Gastroesophageal sphincter (tissue), 4 donors: ENCODE measurements at regions not wholly inside any gene's neighbourhood (a gene's known extent, or its start where the extent isn't known, plus 50 kb on each side); places are given as distances from the start of the nearest gene placed in this dataset.
"Not testable (repeated sequence)": the region's sequence is repeated elsewhere in the genome, so short reads cannot be mapped to it uniquely, and the experiment has no call there.

ENCODE experiments used
- ATAC-seq: fragments of 150-250 bp; one replicate; pipeline ENCODE4 v1.9.1; 2016; ENCODE audit warnings: mild to moderate bottlenecking, moderate library complexity
- H3K27ac ChIP-seq, 4 donors: fragments of 200-600 bp; sonication (generic) in 3 of 4; 1 replicate in 3 of 4; 2 replicates in 1 of 4; pipeline ENCODE4 v1.5.1; 2016 to 2019
- H3K27me3 ChIP-seq: fragments of 200-600 bp; sonication (generic); one replicate; pipeline ENCODE4 v1.5.1; 2019
- H3K36me3 ChIP-seq, 2 donors: fragments of 200-600 bp; sonication (generic); one replicate each; pipeline ENCODE4 v1.5.1; 2019; ENCODE audit warnings: control low read depth in 1 of 2
- H3K4me1 ChIP-seq, 3 donors: fragments of 200-600 bp; sonication (generic); 1 replicate in 2 of 3; 2 replicates in 1 of 3; pipeline ENCODE4 v1.5.1; 2016 to 2019; ENCODE audit warnings: control low read depth in 2 of 3
- H3K4me3 ChIP-seq, 2 donors: fragments of 200-600 bp; sonication (generic); one replicate each; pipeline ENCODE4 v1.5.1; 2019; ENCODE audit warnings: mild to moderate bottlenecking in 1 of 2, moderate library complexity in 1 of 2
- H3K9me3 ChIP-seq, 3 donors: fragments of 200-600 bp; sonication (generic); one replicate each; pipeline ENCODE4 v1.5.1; 2017 to 2019; ENCODE audit warnings: control low read depth in 2 of 3
- CTCF ChIP-seq, 4 experiments: fragments of 200-600 bp in 2 of 4; fragments of 450-650 bp in 2 of 4; sonication (generic) in 1 of 4; IDR thresholded peaks; one replicate each; pipeline ENCODE4 v1.5.1; 2017 to 2019; ENCODE audit warnings: antibody characterized with exemption in 4 of 4, mild to moderate bottlenecking in 2 of 4, moderate library complexity in 2 of 4
- EP300 ChIP-seq: sonication (generic); formaldehyde crosslinking; IDR thresholded peaks from one replicate; pipeline ENCODE4 v1.6.1; 2017; ENCODE audit warnings: antibody characterized with exemption, mild to moderate bottlenecking
- POLR2A ChIP-seq, 2 donors: fragments of 450-650 bp; IDR thresholded peaks; one replicate each; pipeline ENCODE4 v1.6.1; 2017; ENCODE audit warnings: antibody characterized with exemption in 2 of 2, mild to moderate bottlenecking in 2 of 2, moderate library complexity in 1 of 2
- POLR2AphosphoS5 ChIP-seq: sonication (generic); formaldehyde crosslinking; IDR thresholded peaks from one replicate; pipeline ENCODE4 v1.6.1; 2017; ENCODE audit warnings: antibody characterized with exemption
- WGBS, 2 donors: methylation state at CpG; one replicate each; pipeline ENCODE4 v1.1.5; 2018; ENCODE audit warnings: low coverage in 1 of 2; 5-methylcytosine and 5-hydroxymethylcytosine counted together

- Histone ChIP-seq H3K36me3 (no peaks in the 10 kb centered on the region), H3K27me3 (peaks cover 55% of the 10 kb centered on the region), H3K4me1 (peaks cover 0 to 27% (median 9%) of the 10 kb centered on the region in 3 donors), H3K27ac (no peak overlapping the region), H3K4me3 (no peak overlapping the region), H3K9me3 (no peaks in the 10 kb centered on the region)
- 58 to 84% methylated on average over 2 to 3 of the region's 4 CpGs for WGBS, 2 donors
- ATAC-seq: peak; percentile 34
- TF ChIP-seq POLR2A (IDR thresholded peaks at IDR 0.05) (no peak), EP300 (no peak), CTCF (IDR thresholded peaks at IDR 0.05) (no peak), POLR2AphosphoS5 (no peak)
Measured at GRCh38 chr3:64440498-64440897, 215.2 kb upstream of the PRICKLE2 start.

GRCh38 chr3:64438812-64439211 is 213.5 kb upstream of the PRICKLE2 start:
- Histone ChIP-seq H3K27ac (no peak overlapping the region), H3K4me1 (peaks cover 0 to 10% (median 5%) of the 10 kb centered on the region in 3 donors), H3K4me3 (no peak overlapping the region), H3K9me3 (no peaks in the 10 kb centered on the region), H3K27me3 (peaks cover 44% of the 10 kb centered on the region), H3K36me3 (no peaks in the 10 kb centered on the region)
- WGBS, 2 donors: 23% methylated on average over 3 of the region's 7 CpGs; no CpG with 5 or more reads in 1 of the 2 donors
- no peak for ATAC-seq
- TF ChIP-seq POLR2A (IDR thresholded peaks at IDR 0.05) (no peak), CTCF (IDR thresholded peaks at IDR 0.05) (no peak), POLR2AphosphoS5 (no peak), EP300 (no peak)

GRCh38 chr3:64438066-64438465 is 212.8 kb upstream of the PRICKLE2 start:
- no peak for ATAC-seq
- 30 to 80% methylated on average over 1 of the region's 1 CpG for WGBS, 2 donors
- peaks cover 36% of the 10 kb centered on the region for H3K27me3 ChIP-seq
- no peaks in the 10 kb centered on the region for H3K36me3 ChIP-seq
- H3K4me1 ChIP-seq: peaks cover 0 to 8% (median 5%) of the 10 kb centered on the region in 3 donors
- no peaks in the 10 kb centered on the region for H3K9me3 ChIP-seq
- H3K27ac ChIP-seq: no peak overlapping the region
- no peak for TF ChIP-seq POLR2AphosphoS5
- no peak for TF ChIP-seq EP300
- TF ChIP-seq CTCF (IDR thresholded peaks at IDR 0.05): no peak
- no peak for TF ChIP-seq POLR2A (IDR thresholded peaks at IDR 0.05)
- no peak overlapping the region for H3K4me3 ChIP-seq

GRCh38 chr3:64437131-64437530 is 211.9 kb upstream of the PRICKLE2 start:
- H3K36me3 ChIP-seq: no peaks in the 10 kb centered on the region
- H3K4me1 ChIP-seq: peaks cover 0 to 8% (median 5%) of the 10 kb centered on the region in 3 donors
- no peak for ATAC-seq
- no peak overlapping the region for H3K4me3 ChIP-seq
- TF ChIP-seq POLR2AphosphoS5 (no peak), POLR2A (IDR thresholded peaks at IDR 0.05) (no peak), CTCF (IDR thresholded peaks at IDR 0.05) (no peak), EP300 (no peak)
- no peak overlapping the region for H3K27ac ChIP-seq
- no peaks in the 10 kb centered on the region for H3K9me3 ChIP-seq
- WGBS, 2 donors: 82 to 90% methylated on average over 4 to 5 of the region's 5 CpGs
- peaks cover 27% of the 10 kb centered on the region for H3K27me3 ChIP-seq

GRCh38 chr3:64435023-64435422 is 209.8 kb upstream of the PRICKLE2 start:
- not testable (repeated sequence) for ATAC-seq, H3K27ac ChIP-seq, H3K4me1 ChIP-seq, H3K9me3 ChIP-seq, H3K27me3 ChIP-seq, H3K36me3 ChIP-seq, H3K4me3 ChIP-seq
- WGBS, 2 donors: no CpG with 5 or more reads among the region's 2 CpGs
